ENCODE measurements at regions not wholly inside any gene's neighbourhood (a gene's known extent, or its start where the extent isn't known, plus 50 kb on each side); places are given as distances from the start of the nearest gene placed in this dataset.
A peak's percentile ranks its signal among the peaks of the same experiment; 100 is the strongest.

GRCh38 chr2:161036926-161037325, 123.3 kb upstream of the TANK start:
- TF ChIP-seq CTCF (conservative IDR thresholded peaks at IDR 0.05; ENCODE audit: low read length): no peak
- no peak overlapping the region for H3K4me3 ChIP-seq (ENCODE audit: low read length)
- DNase-seq (ENCODE audit: low read depth): peak; percentile 78

GRCh38 chr2:161039071-161039470, 121.2 kb upstream of the TANK start:
- no peak overlapping the region for H3K4me3 ChIP-seq (ENCODE audit: low read length)
- TF ChIP-seq CTCF (conservative IDR thresholded peaks at IDR 0.05; ENCODE audit: low read length): no peak
- no peak for DNase-seq (ENCODE audit: low read depth)

- no peak for TF ChIP-seq CTCF (conservative IDR thresholded peaks at IDR 0.05; ENCODE audit: low read length)
- no peak for DNase-seq (ENCODE audit: low read depth)
- H3K4me3 ChIP-seq (ENCODE audit: low read length): no peak overlapping the region
Observed at GRCh38 chr2:161041356-161041755, 118.9 kb upstream of the TANK start.

- H3K4me3 ChIP-seq (ENCODE audit: low read length): no peak overlapping the region
- no peak for TF ChIP-seq CTCF (conservative IDR thresholded peaks at IDR 0.05; ENCODE audit: low read length)
- no peak for DNase-seq (ENCODE audit: low read depth)
Observed at GRCh38 chr2:161042990-161043625, 117.1 kb upstream of the TANK start.

GRCh38 chr2:161044095-161044865, 115.9 kb upstream of the TANK start:
- H3K4me3 ChIP-seq (ENCODE audit: low read length): no peak overlapping the region
- DNase-seq (ENCODE audit: low read depth): peak; percentile 63
- TF ChIP-seq CTCF (conservative IDR thresholded peaks at IDR 0.05; ENCODE audit: low read length): no peak

GRCh38 chr2:161044921-161045320, 115.3 kb upstream of the TANK start:
- no peak for TF ChIP-seq CTCF (conservative IDR thresholded peaks at IDR 0.05; ENCODE audit: low read length)
- DNase-seq (ENCODE audit: low read depth): no peak
- H3K4me3 ChIP-seq (ENCODE audit: low read length): no peak overlapping the region

GRCh38 chr2:161045726-161046125, 114.5 kb upstream of the TANK start:
- DNase-seq (ENCODE audit: low read depth): no peak
- TF ChIP-seq CTCF (conservative IDR thresholded peaks at IDR 0.05; ENCODE audit: low read length): no peak
- no peak overlapping the region for H3K4me3 ChIP-seq (ENCODE audit: low read length)
